GM21360 (cell line): ENCODE measurements at regions not wholly inside any gene's neighbourhood (a gene's known extent, or its start where the extent isn't known, plus 50 kb on each side); places are given as distances from the start of the nearest gene placed in this dataset.

Experiments
- ATAC-seq: cut with Tn5 transposase; IDR thresholded peaks from one replicate; pipeline ENCODE4 v1.9.1; 2021; ENCODE audit warnings: mild to moderate bottlenecking, moderate library complexity; ENCODE audit not compliant: unreplicated experiment

GRCh38 chr2:2568411-2568810, 237.3 kb upstream of the MYT1L start:
- no peak for ATAC-seq

GRCh38 chr2:2567776-2568175, 236.7 kb upstream of the MYT1L start:
- no peak for ATAC-seq

- ATAC-seq = no peak
Measured at GRCh38 chr2:2566396-2567323, 235.6 kb upstream of the MYT1L start.

GRCh38 chr2:2565671-2566070, 234.6 kb upstream of the MYT1L start:
- no peak for ATAC-seq

- ATAC-seq = no peak
Measured at GRCh38 chr2:2564300-2565078, 233.4 kb upstream of the MYT1L start.

GRCh38 chr2:2563309-2563860, 232.3 kb upstream of the MYT1L start:
- no peak for ATAC-seq

- ATAC-seq = no peak
Measured at GRCh38 chr2:2562867-2563266, 231.8 kb upstream of the MYT1L start.

GRCh38 chr2:2561346-2562095, 230.4 kb upstream of the MYT1L start:
- no peak for ATAC-seq

GRCh38 chr2:2560374-2561015, 229.4 kb upstream of the MYT1L start:
- no peak for ATAC-seq

- ATAC-seq = no peak
Measured at GRCh38 chr2:2558476-2558875, 227.4 kb upstream of the MYT1L start.

GRCh38 chr2:2557475-2557874, 226.4 kb upstream of the MYT1L start:
- ATAC-seq = no peak

- ATAC-seq = no peak
Measured at GRCh38 chr2:2550856-2551255, 219.8 kb upstream of the MYT1L start.

GRCh38 chr2:2547911-2548310, 216.8 kb upstream of the MYT1L start:
- ATAC-seq = no peak

GRCh38 chr2:2547451-2547850, 216.4 kb upstream of the MYT1L start:
- no peak for ATAC-seq

GRCh38 chr2:2546046-2546445, 215.0 kb upstream of the MYT1L start:
- no peak for ATAC-seq

GRCh38 chr2:2542966-2543611, 212.0 kb upstream of the MYT1L start:
- ATAC-seq = no peak

GRCh38 chr2:2542316-2542715, 211.2 kb upstream of the MYT1L start:
- ATAC-seq = no peak

- ATAC-seq = no peak
Measured at GRCh38 chr2:2540406-2540805, 209.3 kb upstream of the MYT1L start.

GRCh38 chr2:2536416-2537056, 205.5 kb upstream of the MYT1L start:
- no peak for ATAC-seq

GRCh38 chr2:2530334-2530733, 199.3 kb upstream of the MYT1L start:
- no peak for ATAC-seq
